Stimulated activated CD8-positive, alpha-beta memory T cell treated with anti-CD3 and anti-CD28 coated beads, Interleukin-12 subunit alpha, Interleukin-12 subunit beta, amount 100 ng/mL, for 4 hours (primary cell): ENCODE measurements at regions not wholly inside any gene's neighbourhood (a gene's known extent, or its start where the extent isn't known, plus 50 kb on each side); places are given as distances from the start of the nearest gene placed in this dataset.
A peak's percentile ranks its signal among the peaks of the same experiment; 100 is the strongest.

Experiments used
- DNase-seq: peaks from one replicate; pipeline ENCODE4 v3.0.0-alpha.2; 2020; ENCODE audit warnings: low read depth

DNA sequence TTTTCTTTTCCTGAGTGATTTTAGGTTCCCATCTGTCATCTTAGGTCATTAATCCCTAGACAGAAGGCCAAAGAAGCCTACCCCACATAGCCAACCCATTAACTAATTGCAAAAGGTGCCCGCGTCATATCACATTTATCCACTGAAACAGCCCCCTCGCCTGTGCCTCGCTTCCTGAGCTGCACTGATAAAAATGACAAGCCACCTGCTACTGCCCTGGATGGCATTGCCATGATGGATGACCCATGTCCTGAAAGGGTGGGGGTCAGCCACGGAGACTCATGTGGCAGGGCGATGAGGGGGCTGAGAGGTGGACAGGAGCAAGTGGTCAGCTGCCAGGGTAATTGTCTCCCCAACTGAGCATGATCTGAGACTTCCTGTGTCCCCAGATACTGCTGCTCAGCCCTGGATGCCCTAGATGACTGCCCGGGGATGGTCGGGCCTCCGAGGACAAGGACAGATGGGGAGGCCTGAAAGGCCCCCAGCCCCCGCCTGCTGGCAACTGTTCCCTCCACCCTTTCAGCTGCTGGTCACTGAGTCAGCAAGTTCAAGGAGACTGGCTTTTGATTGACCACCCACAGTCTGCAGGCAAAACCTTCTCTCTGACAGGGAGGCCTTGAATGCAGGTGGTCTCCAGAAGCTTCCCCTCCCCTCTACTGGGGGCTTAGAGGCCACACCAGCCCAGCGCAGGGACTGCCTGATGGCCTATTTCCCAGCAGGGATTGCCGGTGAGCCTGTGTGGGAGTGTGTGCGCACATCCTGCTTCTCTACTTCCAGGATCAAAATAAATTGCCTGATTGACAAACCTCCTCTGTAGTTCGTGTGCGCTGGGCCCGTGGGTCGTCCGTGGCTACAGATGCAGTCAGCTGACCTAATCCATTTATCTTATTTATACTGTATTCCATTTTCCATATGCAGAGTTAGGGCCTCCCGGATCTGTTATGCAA, 496.3 kb downstream of the BCOR start:
- DNase-seq: no peak

DNA sequence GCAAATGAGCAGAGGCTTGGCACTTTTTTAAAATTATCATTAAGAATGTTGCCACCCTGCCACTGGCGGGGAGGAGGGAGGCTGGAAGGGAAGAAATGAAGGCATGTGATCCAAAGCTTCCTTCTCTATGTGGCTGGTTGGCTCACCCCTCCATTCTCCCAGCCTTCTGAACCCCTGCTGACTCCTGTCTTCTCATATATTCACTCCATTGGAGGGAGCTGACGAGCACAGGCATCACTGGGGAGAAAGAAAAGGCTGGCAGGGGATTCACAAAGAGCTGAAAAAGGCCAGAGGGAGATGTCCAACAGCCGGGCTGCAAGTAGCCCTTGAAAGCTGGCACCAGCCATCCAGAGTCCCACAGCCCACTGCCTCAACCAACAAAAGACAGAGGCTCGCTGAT, 495.6 kb downstream of the BCOR start:
- no peak for DNase-seq

DNA sequence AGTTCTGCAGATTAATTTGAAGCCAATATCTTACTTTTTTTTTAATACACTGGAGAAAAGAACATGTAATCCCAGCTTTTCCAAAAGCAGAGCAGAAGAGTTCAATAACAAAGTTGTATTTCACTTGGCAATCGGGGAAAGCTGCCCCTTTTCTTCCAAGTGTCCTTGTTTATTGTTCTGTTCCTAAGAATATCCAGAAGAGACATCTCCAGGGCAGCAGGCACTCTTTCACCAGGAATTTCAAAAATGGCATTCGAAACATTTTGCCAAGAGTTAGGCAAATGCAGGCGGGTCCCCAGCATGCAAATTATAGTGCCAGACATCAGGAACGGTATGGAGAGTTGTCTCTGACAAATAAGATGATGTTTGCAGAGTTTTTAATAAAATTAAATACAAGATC, 494.5 kb downstream of the BCOR start:
- DNase-seq: no peak

DNA sequence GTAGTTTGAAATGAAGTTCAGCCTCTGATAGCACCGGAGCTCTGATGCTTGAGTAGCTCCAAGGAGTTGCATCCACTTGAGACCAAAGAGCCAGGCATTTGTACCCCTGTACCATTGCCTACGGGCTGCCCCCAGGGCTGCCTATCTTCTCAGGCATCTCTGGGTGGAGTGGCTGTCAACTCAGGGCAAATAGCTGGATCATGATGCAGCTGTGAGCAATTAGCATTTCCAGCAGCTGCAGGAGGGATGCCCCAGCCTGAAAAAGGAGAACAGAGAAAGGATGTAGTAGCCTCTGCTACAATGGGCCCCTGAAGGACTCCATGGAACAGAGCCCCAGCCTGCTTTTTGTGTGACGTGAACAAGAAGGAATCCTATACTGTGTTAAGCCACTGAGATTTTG, 492.6 kb downstream of the BCOR start:
- DNase-seq: no peak

DNA sequence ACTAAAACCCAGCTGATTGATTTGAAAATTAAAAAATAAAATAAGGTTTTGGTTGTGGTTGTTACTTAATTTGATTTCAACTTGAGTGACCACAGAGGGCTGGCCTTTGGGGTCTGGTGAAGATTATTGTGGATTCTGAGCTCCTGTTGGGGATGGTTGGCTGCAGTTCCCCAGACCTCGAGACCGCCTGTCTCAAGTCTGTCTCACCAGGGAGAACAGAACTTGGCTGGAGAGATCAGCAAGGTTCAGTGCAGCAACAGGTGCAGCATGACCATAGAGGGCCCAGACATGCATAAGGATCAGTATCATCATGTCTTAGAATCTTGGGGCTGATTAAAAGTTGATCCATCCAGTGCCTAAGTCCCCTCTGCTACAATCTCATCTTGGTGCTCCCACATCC, 491.9 kb downstream of the BCOR start:
- no peak for DNase-seq

DNA sequence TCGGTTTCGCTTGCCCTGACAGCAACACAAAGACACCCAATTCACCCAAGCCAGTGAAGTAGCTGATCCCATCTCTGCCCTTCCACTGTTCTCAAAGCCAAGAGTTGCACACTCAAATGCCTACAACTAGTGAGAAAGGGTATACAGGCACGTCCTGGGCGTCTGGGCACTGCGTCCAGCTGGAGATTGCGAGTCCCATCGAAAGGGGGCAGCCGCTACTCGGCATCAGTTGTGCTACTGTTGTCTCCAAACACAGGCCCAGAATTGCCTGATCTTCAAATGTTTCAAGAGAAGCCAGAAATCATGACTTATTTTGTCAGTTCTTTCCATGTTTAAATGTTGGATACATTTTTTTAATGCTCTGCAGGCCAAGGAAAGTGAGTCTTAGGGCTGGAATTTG, 487.8 kb downstream of the BCOR start:
- DNase-seq: no peak

DNA sequence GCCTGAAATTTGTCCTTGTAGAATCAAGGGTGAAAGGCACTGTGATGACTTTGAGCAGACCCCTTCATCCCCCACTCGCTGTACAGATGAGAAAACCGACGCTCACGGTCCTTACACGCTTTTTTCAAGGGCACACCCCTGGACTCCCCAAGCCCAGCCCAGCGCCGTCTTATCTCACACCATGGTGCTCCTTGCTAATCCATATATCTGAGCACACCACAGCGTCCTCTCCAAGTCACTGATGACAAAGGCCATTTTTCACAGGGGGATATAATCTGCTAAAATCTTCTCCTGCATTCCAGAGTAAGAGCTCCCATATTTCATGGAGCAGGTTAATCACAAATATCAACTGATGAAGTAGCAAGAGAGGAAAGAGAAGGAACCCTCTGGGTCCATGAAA, 486.3 kb downstream of the BCOR start:
- no peak for DNase-seq

DNA sequence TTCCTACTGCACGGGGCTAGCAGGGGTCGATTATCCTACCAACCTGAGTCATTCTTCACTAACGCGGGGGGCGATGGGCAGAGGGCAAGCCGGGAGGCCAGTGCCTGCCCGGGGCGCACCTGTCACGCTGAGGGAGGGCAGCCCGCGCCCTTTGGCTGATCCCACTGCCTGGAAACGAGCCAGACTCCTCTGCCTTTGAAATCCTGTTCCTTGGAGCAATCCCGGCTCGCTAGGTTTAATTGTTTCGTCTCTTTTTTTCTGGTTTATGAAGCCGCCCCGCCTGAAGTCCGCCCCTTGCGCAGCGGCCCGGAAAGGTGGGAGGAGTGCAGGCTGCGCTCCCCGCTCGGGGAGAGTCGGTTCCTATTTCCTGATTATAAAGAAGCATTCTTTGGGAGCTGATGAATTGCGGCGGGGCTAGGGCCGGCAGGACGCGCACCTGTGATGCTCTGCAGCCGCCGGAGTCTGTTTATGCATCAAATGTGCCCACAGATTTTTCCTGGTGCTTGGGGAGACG, 484.2 kb downstream of the BCOR start:
- DNase-seq: peak; percentile 1

DNA sequence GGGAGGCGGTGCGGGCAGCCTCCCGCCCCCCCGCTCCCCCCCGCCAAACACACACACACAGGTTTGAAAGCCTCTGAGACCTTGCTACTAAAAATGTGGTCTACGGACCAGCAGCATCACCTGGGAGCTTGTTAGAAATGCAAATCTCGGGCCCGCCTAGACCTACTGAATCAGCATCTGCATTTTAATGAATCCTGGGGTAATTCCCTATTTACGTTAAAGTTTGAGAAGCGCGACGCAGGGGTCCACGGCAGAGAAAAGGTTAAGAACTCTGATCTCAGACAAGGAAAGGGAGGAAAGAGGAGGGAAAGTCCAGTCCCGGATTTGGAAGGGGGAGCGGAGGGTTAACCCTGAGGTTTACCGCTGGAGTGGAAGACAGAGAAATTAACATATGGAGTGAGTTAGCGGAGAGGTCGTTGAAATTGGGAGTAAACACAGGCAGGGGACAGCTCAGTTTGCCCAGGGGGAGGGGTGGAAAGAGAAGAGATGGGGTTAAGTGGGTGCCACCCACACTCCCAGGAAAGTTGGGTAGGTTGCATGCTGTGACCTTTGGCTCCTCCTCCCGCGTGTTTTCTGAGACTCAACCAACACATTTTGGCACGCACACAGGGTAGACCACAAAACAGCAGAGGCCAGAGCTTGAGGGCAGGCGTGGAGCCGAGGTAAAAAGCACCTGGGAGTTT, 483.6 kb downstream of the BCOR start:
- DNase-seq: peak; percentile 39

DNA sequence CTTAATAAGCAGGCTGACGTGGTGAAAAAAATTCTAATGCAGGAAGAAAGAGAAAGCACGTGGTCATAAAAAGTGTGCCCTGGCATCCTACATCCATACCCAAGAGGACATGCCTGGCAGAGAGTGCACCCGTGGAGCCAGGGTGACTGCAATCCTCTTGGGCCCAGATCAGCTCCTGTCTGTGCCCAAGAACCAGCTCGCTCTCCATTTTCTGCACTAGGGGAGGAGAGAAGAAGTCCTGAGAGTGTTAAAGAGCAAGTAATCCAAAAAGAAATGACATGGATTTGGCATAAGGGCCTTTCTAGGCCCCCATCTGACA, 483.1 kb downstream of the BCOR start:
- DNase-seq: no peak

DNA sequence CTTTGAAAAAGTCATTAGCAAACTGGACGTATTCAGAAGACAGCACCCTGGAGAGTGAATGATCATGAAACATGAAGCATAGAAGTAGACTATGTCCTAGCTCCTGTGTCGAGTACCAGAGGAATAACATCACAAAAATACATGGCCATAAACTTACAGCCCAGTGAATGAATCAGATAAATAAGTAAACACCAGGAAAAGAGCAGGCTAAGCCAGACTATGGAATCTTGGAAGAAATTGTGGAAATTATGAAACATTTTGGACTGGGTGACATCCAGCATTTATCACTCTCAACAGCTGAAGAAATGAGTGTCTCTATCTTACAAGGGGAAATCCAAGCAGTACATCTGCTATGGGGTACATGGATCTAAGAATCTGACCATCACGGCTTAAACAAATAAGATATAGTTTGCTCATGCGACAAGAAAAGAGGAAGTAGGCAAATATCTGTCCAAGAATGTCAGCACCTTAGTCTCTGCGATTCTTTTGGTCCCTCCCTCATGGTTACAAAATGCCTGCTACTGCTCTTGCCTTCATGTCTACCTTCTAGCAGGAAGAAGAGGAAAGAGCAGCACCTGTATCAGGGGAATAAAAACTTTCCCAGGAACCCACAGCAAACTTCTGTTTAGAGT, 481.5 kb downstream of the BCOR start:
- DNase-seq: no peak

DNA sequence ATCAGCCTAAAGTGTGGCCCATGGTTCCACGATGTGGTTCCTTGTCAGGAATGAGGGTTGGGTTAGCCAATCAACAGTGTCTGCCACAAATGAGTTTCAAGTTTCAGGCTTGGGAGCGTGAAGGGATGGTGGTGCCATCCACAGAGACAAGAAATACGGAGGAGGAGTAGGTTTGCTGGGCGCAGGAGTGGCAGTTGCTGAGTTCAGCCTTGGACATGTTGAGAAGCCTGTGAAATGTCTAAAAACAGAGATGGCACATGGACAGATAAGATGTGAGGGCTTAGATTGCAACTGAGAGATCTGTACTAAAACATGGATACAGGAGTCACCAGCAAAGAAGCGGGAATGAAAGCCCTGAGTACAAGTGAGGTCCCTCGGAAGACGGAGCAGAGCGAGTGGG, 481.0 kb downstream of the BCOR start:
- no peak for DNase-seq

DNA sequence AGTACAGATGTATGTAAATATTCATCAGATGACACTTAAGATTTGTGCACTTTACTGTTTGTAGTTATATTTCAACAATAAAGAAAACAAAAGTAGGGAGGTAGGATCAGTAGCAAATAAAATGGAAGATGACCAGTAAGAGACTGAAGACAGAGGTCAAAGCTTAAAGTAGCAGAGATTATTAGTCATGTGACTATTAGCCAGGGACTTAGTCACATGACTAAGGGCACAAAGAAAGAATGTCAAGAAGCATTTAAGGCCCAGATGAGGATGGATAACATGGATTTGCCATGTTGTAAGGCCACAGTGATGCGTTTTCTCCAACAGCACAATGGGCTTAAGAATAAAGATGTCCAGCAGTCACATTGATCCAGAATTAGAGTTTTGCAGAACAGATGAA, 479.6 kb downstream of the BCOR start:
- no peak for DNase-seq

DNA sequence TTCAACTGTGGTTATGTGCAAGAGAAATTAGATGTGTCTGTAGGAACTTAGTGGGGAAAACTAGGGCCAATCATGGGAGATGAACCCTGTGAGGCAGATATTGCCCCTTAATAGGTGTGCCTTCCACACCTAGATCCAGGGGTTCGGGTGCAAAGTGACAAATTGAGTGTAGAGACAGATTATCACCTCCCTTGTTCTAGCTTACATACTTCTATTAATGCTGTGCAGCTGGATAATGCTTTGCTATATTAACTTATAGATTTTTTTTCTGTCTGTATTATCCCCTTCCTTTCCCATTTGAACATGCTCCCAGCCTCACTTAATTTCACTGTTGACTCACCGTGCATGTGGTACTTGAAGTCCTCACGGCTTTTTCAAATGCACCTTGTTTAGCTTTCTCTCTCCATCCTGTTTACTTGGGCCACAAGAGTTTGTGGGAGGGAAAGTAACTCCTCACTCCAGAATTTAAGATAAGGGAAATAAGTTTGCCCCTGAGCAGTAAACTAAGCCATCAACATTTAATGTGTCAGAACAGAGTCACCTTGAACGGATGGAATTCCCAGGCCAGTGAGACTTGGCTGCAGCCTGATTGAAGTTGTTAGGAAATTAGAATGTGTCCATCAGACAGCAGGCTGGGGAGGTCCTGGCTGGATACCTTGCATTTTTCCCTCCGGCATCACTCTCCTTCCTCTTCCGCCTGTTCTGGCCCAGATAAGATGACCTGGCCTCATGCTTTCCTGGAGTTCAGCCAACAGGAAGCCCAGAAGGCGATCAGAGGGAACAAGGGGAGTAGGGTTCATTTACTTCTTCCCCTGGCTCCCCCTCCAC, 478.4 kb downstream of the BCOR start:
- no peak for DNase-seq

DNA sequence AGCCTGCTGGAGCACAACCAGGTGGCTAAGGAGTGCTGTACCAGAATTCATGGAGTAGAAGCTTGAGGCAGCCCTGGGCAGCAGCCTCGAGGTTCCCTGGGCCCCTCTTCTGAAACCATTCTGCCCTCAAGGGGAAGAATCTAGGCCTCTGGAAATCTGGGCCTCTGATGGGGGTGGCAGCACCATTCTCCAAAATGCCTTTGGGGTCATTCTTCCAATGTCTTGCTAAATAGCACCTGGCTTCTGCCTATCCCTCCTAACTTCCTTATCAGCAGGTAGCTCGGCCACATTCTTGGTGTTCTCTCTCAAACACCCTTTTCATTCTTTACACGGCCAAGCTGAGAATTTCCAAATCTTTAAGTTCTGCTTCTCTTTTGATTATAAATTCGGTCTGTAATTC, 473.6 kb downstream of the BCOR start:
- no peak for DNase-seq

DNA sequence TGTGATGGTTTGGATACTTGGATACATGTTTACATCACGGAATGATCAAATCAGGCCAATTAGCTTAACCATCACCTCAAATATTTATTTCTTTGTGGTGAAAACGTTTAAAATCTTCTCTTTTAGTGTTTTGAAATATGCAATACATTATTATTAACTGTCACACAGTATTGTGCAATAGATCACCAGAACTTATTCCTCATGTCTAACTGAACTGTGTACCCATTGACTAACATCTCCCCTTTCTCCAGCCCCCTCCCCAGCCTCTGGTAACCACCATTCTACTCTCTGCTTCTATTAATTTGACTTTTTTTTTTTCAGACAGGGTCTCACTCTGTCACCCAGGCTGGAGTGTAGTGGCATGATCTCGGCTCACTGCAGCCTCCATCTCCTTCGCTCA, 471.9 kb downstream of the BCOR start:
- no peak for DNase-seq

DNA sequence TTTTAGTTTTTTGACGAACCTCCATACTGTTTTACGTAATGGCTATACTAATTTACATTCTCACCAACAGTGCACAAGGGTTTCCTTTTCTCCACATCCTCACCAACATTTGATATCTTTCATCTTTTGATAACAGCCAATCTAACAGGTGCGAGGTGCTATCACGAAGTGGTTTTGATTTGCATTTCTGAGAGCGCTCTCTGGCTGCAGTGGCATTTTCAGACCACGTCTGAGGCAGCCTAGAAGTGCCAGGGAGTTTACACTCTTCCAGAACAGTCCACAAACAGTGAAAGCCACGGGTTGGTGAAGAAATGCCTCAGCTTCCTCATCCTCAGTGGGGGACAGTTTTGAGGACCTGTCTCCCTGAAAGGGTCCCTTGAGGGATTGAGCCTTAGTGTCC, 471.0 kb downstream of the BCOR start:
- DNase-seq: no peak

DNA sequence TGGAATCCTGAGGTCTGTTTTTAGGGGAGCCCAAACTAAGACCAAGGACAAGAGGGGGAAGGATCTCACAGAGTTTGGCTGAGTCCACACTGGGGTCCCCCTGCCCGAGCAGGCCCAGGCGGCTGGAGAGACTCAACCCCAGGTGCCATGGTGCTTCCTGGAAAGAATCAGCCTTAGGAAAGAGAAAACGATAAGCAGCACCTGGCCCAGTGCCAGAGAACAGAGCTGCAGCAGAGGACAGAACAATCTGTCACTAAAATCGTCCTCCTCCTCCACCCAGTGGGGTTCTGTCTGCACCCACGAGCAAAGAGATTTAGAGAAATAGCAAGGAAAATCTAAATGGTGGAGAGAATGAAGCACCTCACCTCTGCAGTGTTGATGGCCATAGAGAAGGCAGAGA, 470.5 kb downstream of the BCOR start:
- no peak for DNase-seq

DNA sequence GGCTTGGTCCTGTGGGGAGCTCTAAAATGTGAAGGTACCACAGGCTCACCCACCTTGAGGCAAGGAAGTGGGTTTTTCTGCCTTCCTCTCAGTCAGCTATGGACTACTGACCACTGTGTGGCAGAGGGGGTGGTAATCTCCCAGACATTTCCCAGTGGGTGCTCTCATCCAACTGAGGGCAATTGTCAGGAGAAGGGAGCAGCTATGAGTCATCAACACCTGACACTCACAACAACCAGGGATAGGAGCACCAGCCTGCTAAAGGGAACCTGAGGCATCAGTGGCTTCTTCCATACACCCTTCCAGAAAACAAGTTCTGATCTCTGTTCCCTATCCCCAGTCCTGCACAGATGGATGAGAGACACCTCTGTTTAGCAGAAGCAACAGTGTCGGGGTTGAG, 468.8 kb downstream of the BCOR start:
- no peak for DNase-seq

DNA sequence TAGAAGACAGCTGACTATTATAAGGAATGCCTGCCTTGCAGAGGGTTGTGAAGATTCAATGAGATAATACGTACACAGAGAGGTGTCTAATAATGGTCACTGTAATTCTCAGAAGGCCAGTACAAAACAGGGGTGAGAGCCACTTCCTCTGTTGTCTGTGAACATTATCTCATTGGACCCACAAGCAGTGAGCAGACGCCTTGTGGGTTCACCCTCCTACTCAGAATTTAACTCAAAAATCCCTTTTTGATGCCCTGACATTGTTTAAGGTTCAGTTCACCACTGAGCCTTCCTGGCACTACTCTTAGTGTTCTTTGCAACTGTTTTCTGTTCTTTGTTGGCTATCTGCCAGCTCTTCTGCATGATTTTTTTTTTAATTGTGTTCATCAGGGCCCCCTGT, 467.4 kb downstream of the BCOR start:
- DNase-seq: no peak

DNA sequence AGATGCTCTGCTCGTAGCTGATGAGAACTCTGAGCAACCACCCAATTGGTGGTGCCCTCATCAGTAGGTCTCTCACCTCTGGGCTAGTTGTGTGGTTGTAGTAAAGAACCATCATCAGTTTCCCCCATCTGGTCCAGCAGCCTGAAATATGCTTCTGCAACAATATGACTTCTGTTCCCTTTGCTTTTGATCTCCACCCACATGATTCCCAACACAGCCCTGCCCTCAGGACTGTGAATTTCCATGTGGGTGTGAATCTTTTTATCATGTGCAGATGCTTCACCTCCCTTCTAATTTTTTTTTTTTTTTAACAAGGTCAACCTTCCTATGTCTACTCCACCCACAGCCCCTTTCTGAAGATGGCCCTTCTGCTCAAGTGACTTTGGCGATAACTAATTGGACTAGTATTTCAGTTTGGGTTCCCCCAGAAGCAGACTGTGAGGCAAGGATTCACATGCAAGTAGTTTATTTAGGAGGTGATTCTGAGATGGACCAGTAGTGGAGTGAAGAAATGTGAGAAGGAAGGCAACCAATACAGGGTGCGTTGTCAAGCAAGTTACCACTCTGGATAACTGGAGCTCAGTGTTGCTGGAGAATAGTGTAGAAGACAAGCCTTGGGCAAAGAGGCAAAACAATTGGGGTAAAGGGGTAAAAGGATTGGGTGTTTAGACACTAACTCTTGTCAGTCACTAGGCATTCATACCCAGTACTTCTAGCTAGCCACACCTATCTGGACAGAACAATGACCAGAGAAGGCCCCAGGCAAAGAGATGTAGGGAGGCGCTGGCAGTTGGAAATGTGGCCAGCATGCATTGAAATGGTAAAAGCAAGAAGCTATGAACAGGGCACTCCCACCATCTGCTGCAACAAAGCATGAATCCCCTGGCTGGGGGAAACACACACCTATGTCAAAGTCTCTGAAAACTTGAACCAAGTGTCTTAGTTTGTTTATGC, 466.2 kb downstream of the BCOR start:
- no peak for DNase-seq
